A673 (cell line): ENCODE measurements at regions not wholly inside any gene's neighbourhood (a gene's known extent, or its start where the extent isn't known, plus 50 kb on each side); places are given as distances from the start of the nearest gene placed in this dataset.
A peak's percentile ranks its signal among the peaks of the same experiment; 100 is the strongest.

Experiments
- BruUV-seq: library from RNA; stranded (reverse); fragments of 400-500 nt; replicated peaks from 2 replicates; lab custom pipeline; 2021; lab: Mats Ljungman, UMichigan
- CTCF ChIA-PET: fragments of 300-600 bp; sonication (Branson Sonifier 250); formaldehyde crosslinking; loops from one replicate; lab custom pipeline; 2022; ENCODE audit warnings: antibody characterized with exemption; lab: Charles Lee
- POLR2A ChIA-PET: fragments of 300-600 bp; sonication (Branson Sonifier 250); formaldehyde crosslinking; loops from one replicate; lab custom pipeline; 2022; ENCODE audit warnings: antibody characterized with exemption; ENCODE audit not compliant: low non-redundant PET; lab: Charles Lee
- DNase-seq: peaks from one replicate; pipeline ENCODE4 v3.0.0-alpha.2; 2015; ENCODE audit warnings: low spot score
- H3K27ac ChIP-seq: fragments of 200-600 bp; sonication (generic); 2 replicates; pipeline ENCODE4 v1.5.1; 2016; ENCODE audit warnings: mixed run types, low read depth, mild to moderate bottlenecking, mixed read lengths, antibody characterized with exemption, low read length; ENCODE audit not compliant: poor library complexity, severe bottlenecking
- H3K27me3 ChIP-seq: fragments of 200-600 bp; sonication (generic); replicated peaks from 2 replicates; pipeline ENCODE4 v1.6.1; 2017; ENCODE audit warnings: mixed run types, low read depth, mild to moderate bottlenecking, mixed read lengths, antibody characterized with exemption, low read length; ENCODE audit not compliant: insufficient read depth, poor library complexity
- H3K36me3 ChIP-seq: fragments of 200-600 bp; sonication (generic); 2 replicates; pipeline ENCODE4 v1.6.1; 2016; ENCODE audit warnings: mixed run types, mild to moderate bottlenecking, mixed read lengths, antibody characterized with exemption, low read length; ENCODE audit not compliant: insufficient read depth, poor library complexity, severe bottlenecking
- H3K4me1 ChIP-seq: fragments of 200-600 bp; sonication (generic); 2 replicates; pipeline ENCODE4 v1.6.1; 2017; ENCODE audit warnings: mixed run types, mild to moderate bottlenecking, mixed read lengths, antibody characterized with exemption, low read length; ENCODE audit not compliant: insufficient read depth, poor library complexity, severe bottlenecking
- H3K4me3 ChIP-seq: fragments of 200-600 bp; sonication (generic); 2 replicates; pipeline ENCODE4 v1.5.1; 2016; ENCODE audit warnings: low read depth, mixed run types, mild to moderate bottlenecking, mixed read lengths, low read length; ENCODE audit not compliant: poor library complexity, severe bottlenecking
- H3K9me3 ChIP-seq: fragments of 200-600 bp; sonication (generic); 2 replicates; pipeline ENCODE4 v1.6.1; 2016; ENCODE audit warnings: mixed run types, low read depth, mild to moderate bottlenecking, mixed read lengths, antibody characterized with exemption, low read length; ENCODE audit not compliant: poor library complexity, severe bottlenecking
- CTCF ChIP-seq: fragments of 300-800, 200-600 bp; sonication (generic); conservative IDR thresholded peaks from 2 replicates; pipeline ENCODE4 v1.5.1; 2017; ENCODE audit warnings: low read depth, mild to moderate bottlenecking, antibody characterized with exemption, low read length, moderate library complexity, mixed read lengths
- EZH2 ChIP-seq: fragments of 200-600 bp; sonication (generic); IDR thresholded peaks from 2 replicates; pipeline ENCODE4 v1.6.1; 2017; ENCODE audit warnings: borderline replicate concordance, low read depth, mild to moderate bottlenecking, mixed read lengths, antibody characterized with exemption, low read length; ENCODE audit not compliant: poor library complexity, severe bottlenecking
- intact Hi-C: fragments of 100-400 bp; cut with micrococcal nuclease; formaldehyde crosslinking; loops from one replicate; pipeline ENCODE4 v1.10.0; 2022; ENCODE audit not compliant: unreplicated experiment

GRCh38 chr11:56808326-56808725 is 59.8 kb upstream of the OR9G4 start:
- CTCF ChIA-PET = interaction anchor here (0.7 kb wide), 1 partner anchor 442 kb away, joined by 5 read pairs; no protein-coding TSS in a partner anchor
- no peaks in the 10 kb centered on the region for H3K4me1 ChIP-seq

GRCh38 chr11:56799691-56800210 is 51.3 kb upstream of the OR9G4 start:
- TF ChIP-seq EZH2 (no peak), CTCF (no peak)
- no peaks in the 10 kb centered on the region for H3K36me3 ChIP-seq
- BruUV-seq = no TSS peak
- no peak overlapping the region for H3K4me3 ChIP-seq
- ChIA-PET POLR2A (no interaction called here), CTCF (no interaction called here)
- no peak overlapping the region for H3K27ac ChIP-seq
- H3K4me1 ChIP-seq = no peaks in the 10 kb centered on the region
- intact Hi-C loops = no loop called here
- no peaks in the 10 kb centered on the region for H3K9me3 ChIP-seq
- H3K27me3 ChIP-seq = no peaks in the 10 kb centered on the region
- DNase-seq = peak; percentile 43

More at GRCh38 chr11:56808326-56808725, 59.8 kb upstream of the OR9G4 start:
- Histone ChIP-seq H3K4me3 (no peak overlapping the region), H3K36me3 (no peaks in the 10 kb centered on the region), H3K27me3 (no peaks in the 10 kb centered on the region), H3K27ac (no peak overlapping the region), H3K9me3 (no peaks in the 10 kb centered on the region)
- no peak for TF ChIP-seq EZH2
- TF ChIP-seq CTCF = no peak
- POLR2A ChIA-PET = no interaction called here
- intact Hi-C loops = no loop called here
- no peak for DNase-seq
- BruUV-seq = no TSS peak
